Right atrium auricular region (tissue), 2 donors: ENCODE measurements at regions not wholly inside any gene's neighbourhood (a gene's known extent, or its start where the extent isn't known, plus 50 kb on each side); places are given as distances from the start of the nearest gene placed in this dataset.

Experiments used
- DNase-seq: peaks from one replicate; pipeline ENCODE4 v3.0.0-alpha.2; 2019; ENCODE audit warnings: low spot score
- H3K27ac ChIP-seq, 2 donors: fragments of 200-600 bp; sonication (generic); 1 replicate in 1 of 2; 2 replicates in 1 of 2; pipeline ENCODE4 v1.5.1; 2016 to 2019
- H3K27me3 ChIP-seq, 2 donors: fragments of 200-600 bp; sonication (generic); one replicate each; pipeline versions ENCODE4 v1.5.1 to v1.6.0; 2017 to 2019
- H3K36me3 ChIP-seq: fragments of 200-600 bp; sonication (generic); one replicate; pipeline ENCODE4 v1.5.1; 2016
- H3K4me1 ChIP-seq, 2 donors: fragments of 200-600 bp; sonication (generic); one replicate each; pipeline versions ENCODE4 v1.5.1 to v1.6.0; 2017 to 2019
- H3K4me3 ChIP-seq, 2 donors: fragments of 200-600 bp; sonication (generic); 1 replicate in 1 of 2; 2 replicates in 1 of 2; pipeline ENCODE4 v1.5.1; 2017 to 2019; ENCODE audit warnings: mild to moderate bottlenecking in 1 of 2, moderate library complexity in 1 of 2
- H3K9me3 ChIP-seq, 2 donors: fragments of 200-600 bp; sonication (generic); one replicate each; pipeline ENCODE4 v1.5.1; 2019
- TF ChIP-seq, protein P1 (sequence below), 2 donors: fragments of 200-600 bp; sonication (generic); IDR thresholded peaks; one replicate each; pipeline ENCODE4 v1.5.1; 2019; ENCODE audit warnings: antibody characterized with exemption in 2 of 2

DNA sequence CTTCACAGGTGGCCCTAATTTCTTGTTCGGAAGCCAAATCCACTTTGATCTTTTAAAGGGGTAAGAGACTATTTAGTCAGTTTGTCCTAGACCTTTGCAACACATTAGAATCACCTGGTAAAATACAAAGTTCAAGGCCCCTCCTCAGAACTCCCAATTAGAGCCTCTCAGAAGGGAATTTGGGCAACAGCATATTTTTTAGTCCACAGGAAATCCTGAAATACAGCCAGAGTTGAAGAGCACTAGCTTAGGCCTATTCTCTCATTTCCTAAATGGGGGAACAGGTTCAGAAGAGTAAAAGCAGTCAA is 151.3 kb upstream of the FSCB start:
- no peak for DNase-seq
- TF ChIP-seq, protein P1, sequence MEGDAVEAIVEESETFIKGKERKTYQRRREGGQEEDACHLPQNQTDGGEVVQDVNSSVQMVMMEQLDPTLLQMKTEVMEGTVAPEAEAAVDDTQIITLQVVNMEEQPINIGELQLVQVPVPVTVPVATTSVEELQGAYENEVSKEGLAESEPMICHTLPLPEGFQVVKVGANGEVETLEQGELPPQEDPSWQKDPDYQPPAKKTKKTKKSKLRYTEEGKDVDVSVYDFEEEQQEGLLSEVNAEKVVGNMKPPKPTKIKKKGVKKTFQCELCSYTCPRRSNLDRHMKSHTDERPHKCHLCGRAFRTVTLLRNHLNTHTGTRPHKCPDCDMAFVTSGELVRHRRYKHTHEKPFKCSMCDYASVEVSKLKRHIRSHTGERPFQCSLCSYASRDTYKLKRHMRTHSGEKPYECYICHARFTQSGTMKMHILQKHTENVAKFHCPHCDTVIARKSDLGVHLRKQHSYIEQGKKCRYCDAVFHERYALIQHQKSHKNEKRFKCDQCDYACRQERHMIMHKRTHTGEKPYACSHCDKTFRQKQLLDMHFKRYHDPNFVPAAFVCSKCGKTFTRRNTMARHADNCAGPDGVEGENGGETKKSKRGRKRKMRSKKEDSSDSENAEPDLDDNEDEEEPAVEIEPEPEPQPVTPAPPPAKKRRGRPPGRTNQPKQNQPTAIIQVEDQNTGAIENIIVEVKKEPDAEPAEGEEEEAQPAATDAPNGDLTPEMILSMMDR (IDR thresholded peaks at IDR 0.05): no peak
- Histone ChIP-seq H3K27ac (no peak overlapping the region), H3K4me1 (no peaks in the 10 kb centered on the region), H3K9me3 (no peaks in the 10 kb centered on the region), H3K36me3 (no peaks in the 10 kb centered on the region), H3K27me3 (no peaks in the 10 kb centered on the region), H3K4me3 (no peak overlapping the region)

DNA sequence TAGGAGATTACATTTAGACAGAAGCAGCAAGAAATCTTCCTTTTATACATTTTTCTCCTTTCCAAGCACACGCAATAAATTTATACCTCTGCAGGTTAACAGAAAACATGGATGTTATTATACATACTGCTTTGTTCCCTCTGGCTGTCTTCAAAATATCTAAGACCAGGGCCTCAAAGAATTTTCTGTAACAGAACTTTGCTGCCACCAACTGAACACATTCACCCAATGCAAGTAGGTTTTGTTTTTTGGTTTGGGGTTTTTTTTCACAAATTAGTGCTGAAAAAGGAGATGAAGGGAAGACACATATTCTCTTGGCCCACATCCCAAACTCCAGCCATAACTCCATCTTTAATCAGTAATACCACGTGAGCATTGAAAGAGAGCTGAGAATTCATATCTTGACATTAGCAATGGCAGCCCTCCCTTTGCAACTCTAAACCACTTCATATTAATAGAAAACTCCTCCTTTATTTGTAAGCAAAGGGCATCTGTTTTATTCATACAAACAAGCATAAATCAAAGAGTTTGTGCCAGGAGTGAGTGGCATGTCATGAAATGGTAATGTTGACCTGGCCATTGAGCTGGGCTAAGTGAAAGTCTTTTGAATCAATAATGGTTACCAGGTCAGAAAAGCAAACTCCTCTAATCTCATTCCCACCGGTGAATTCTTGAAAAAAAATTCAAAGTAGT is 150.8 kb upstream of the FSCB start:
- TF ChIP-seq, protein P1 (IDR thresholded peaks at IDR 0.05): peak in 1 of 2 donors; percentile 38
- Histone ChIP-seq H3K9me3 (no peaks in the 10 kb centered on the region), H3K4me1 (no peaks in the 10 kb centered on the region), H3K4me3 (no peak overlapping the region), H3K27me3 (no peaks in the 10 kb centered on the region), H3K27ac (no peak overlapping the region), H3K36me3 (no peaks in the 10 kb centered on the region)
- no peak for DNase-seq

DNA sequence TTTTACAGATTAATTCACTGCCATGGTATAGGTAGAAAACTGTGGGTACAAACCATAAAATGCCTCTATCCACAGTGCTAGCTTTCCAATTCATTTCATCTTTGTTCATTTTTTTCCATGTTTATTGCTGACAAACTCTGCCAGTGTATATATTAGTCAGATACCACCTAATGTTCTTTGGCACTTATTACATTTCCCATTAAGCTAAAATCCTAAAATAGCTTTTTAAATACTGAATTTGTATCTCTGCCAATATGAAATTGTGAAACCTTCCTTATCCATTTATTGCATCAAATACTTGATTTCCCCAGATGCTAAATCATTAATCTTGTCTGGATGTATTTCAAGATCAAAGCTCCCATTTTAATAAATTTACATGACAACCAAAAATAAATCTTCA is 150.1 kb upstream of the FSCB start:
- no peak for DNase-seq
- Histone ChIP-seq H3K4me1 (no peaks in the 10 kb centered on the region), H3K36me3 (no peaks in the 10 kb centered on the region), H3K27me3 (no peaks in the 10 kb centered on the region), H3K4me3 (no peak overlapping the region), H3K9me3 (no peaks in the 10 kb centered on the region), H3K27ac (no peak overlapping the region)
- TF ChIP-seq, protein P1 (IDR thresholded peaks at IDR 0.05): no peak

DNA sequence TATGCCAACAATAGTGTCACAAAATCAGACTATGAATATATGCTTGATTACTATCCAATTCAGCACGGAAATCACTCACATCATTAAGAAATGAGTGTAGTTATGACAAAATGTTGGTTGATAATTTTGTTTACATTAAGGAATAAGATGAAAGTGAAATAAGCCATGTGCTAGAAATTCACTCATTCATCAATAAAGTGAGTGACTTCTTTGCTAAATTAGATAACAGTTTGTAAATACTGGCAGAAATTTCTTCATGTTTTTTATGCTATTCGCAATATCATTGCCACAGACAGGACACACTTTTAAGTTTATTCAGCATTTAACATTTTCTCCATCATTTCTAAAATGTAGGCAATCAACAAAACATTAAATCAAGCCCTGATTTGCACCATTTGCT is 147.5 kb upstream of the FSCB start:
- Histone ChIP-seq H3K27me3 (no peaks in the 10 kb centered on the region), H3K9me3 (no peaks in the 10 kb centered on the region), H3K4me3 (no peak overlapping the region), H3K36me3 (no peaks in the 10 kb centered on the region), H3K27ac (no peak overlapping the region), H3K4me1 (no peaks in the 10 kb centered on the region)
- TF ChIP-seq, protein P1 (IDR thresholded peaks at IDR 0.05): no peak
- DNase-seq: no peak

DNA sequence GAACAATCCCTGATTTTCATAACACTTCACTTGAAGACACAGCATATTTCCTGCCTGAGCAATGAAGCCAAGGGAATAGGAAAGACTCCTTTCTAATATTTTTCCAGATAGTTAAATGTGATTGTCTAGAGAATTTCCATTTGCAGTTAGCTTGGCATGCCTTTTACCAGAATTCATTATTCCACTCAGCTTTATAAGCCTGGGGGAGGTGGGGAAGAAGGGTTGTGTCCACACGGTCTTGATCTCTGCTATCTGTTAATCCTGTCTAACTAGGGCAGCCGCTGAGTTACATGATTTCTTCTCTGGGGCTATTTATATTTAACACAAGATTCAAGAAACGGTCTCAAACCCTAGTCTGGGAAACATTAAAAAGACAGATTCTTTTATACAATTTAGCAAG is 146.6 kb upstream of the FSCB start:
- no peaks in the 10 kb centered on the region for H3K27me3 ChIP-seq
- H3K36me3 ChIP-seq: no peaks in the 10 kb centered on the region
- no peak for DNase-seq
- H3K27ac ChIP-seq: no peak overlapping the region
- no peaks in the 10 kb centered on the region for H3K9me3 ChIP-seq
- H3K4me3 ChIP-seq: no peak overlapping the region
- H3K4me1 ChIP-seq: no peaks in the 10 kb centered on the region
- TF ChIP-seq, protein P1 (IDR thresholded peaks at IDR 0.05): no peak

DNA sequence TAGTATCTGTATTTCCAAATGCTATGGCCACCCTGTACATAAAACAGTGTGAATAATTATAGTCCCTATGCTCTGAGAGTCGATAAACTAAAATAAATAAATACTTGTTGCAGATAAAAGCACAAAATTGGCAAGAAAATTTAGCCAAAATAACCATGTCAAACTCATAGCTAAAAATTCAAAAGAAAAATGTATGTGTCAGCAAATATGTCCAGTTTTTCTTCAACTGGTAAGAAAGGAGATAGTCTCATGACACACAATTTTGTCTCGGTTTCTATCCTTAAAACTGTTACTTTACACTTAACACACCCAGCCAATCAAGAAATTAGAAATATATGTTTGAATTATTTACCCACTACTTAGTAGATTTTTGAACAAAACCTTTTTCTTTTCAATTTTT is 145.6 kb upstream of the FSCB start:
- H3K9me3 ChIP-seq: no peaks in the 10 kb centered on the region
- H3K27me3 ChIP-seq: no peaks in the 10 kb centered on the region
- no peaks in the 10 kb centered on the region for H3K4me1 ChIP-seq
- DNase-seq: no peak
- H3K27ac ChIP-seq: no peak overlapping the region
- H3K36me3 ChIP-seq: no peaks in the 10 kb centered on the region
- H3K4me3 ChIP-seq: no peak overlapping the region
- TF ChIP-seq, protein P1 (IDR thresholded peaks at IDR 0.05): no peak
